ENCODE measurements at regions not wholly inside any gene's neighbourhood (a gene's known extent, or its start where the extent isn't known, plus 50 kb on each side); places are given as distances from the start of the nearest gene placed in this dataset.

DNA sequence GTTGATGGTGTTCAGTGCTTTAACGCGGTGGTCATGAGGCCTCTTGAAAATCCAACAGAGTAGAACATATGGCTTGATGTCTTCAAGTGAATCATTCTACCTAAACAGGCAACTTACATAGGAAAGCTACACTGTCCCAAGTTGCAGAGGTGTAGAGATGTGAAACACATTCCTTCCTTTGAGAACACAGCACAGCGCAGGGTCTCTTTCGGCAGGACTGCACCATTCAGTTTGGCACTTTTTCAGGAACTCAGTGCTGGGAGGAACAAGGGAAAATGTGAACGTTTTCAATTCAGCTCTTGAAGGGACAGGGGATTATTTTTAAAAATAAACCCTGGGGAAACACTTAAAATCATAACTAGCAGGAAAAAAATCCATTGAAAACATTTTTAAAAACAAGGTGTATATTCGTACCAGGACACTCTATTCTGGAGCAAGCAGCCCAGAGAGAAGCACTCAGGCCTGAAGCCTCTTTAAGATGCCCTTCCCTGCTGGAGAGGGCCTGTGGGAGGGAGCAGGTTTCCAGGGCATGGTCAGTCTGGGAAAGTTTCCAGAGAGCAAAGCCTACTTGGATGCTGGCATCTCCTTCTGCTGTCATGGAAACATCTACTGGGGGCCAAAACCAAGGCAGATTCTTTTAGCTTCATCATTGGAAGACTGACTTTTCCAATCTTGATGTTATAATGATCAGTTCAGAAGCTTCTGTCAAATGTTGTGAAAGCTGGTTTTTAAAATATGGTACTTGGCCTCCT is 60.4 kb upstream of the NPVF start:
- TF ChIP-seq, protein P1, sequence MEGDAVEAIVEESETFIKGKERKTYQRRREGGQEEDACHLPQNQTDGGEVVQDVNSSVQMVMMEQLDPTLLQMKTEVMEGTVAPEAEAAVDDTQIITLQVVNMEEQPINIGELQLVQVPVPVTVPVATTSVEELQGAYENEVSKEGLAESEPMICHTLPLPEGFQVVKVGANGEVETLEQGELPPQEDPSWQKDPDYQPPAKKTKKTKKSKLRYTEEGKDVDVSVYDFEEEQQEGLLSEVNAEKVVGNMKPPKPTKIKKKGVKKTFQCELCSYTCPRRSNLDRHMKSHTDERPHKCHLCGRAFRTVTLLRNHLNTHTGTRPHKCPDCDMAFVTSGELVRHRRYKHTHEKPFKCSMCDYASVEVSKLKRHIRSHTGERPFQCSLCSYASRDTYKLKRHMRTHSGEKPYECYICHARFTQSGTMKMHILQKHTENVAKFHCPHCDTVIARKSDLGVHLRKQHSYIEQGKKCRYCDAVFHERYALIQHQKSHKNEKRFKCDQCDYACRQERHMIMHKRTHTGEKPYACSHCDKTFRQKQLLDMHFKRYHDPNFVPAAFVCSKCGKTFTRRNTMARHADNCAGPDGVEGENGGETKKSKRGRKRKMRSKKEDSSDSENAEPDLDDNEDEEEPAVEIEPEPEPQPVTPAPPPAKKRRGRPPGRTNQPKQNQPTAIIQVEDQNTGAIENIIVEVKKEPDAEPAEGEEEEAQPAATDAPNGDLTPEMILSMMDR (conservative IDR thresholded peaks at IDR 0.05): no peak
- Mint-ChIP-seq H3K27ac (no peak overlapping the region), H3K4me3 (no peak overlapping the region)

DNA sequence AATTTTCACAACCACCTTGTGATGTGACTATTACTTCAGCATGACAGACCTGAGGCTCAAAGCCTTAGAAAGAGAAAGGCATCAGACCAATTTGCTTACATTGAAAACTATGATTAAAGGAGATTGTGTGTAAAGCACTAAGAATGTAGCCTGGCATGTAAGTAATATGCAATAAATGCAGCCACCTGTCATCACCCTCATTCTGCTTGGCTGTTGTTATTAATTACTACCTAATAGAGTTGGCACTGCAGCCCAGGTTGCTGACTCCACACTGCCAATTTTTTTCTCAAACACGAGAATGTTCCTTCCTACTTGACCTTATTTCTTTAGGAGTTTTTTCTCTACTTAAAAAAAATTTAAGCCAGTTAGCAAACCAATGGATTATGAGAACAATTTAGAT is 61.2 kb upstream of the NPVF start:
- TF ChIP-seq, protein P1 (conservative IDR thresholded peaks at IDR 0.05): no peak
- Mint-ChIP-seq H3K4me3 (no peak overlapping the region), H3K4me1 (ENCODE audit: unreplicated experiment) (no peaks in the 10 kb centered on the region), H3K9me3 (peaks cover 4% of the 10 kb centered on the region), H3K27ac (no peak overlapping the region), H3K27me3 (no peaks in the 10 kb centered on the region), H3K36me3 (no peaks in the 10 kb centered on the region)
- no peak for DNase-seq (ENCODE audit: extremely low spot score, unreplicated experiment)

More for the DNA sequence above, 60.4 kb upstream of the NPVF start:
- no peaks in the 10 kb centered on the region for H3K27me3 Mint-ChIP-seq
- H3K4me1 Mint-ChIP-seq (ENCODE audit: unreplicated experiment): no peaks in the 10 kb centered on the region
- peaks cover 4% of the 10 kb centered on the region for H3K9me3 Mint-ChIP-seq
- no peak for DNase-seq (ENCODE audit: extremely low spot score, unreplicated experiment)
- no peaks in the 10 kb centered on the region for H3K36me3 Mint-ChIP-seq

DNA sequence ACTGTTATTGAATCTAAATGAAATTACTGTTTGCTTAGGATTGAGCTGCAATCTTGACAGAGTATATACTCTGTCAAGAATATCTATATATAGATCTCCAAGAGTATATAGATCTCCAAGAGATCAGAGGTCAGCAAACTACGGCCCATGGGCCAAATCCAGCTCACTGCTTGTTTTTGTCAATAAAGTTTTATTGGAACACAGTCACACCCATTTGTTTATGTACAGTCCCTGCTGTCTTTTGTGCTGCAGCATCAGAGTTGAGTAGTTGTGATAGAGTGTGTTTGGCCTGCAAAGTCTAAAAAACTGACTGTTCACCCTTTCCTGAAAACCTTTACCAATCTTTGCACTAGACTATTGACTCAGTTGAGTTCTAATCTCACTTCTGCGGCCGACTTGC is 66.3 kb upstream of the NPVF start:
- no peaks in the 10 kb centered on the region for H3K36me3 Mint-ChIP-seq
- peaks cover 4% of the 10 kb centered on the region for H3K9me3 Mint-ChIP-seq
- no peaks in the 10 kb centered on the region for H3K27me3 Mint-ChIP-seq
- no peak for DNase-seq (ENCODE audit: extremely low spot score, unreplicated experiment)
- H3K27ac Mint-ChIP-seq: no peak overlapping the region
- TF ChIP-seq, protein P1 (conservative IDR thresholded peaks at IDR 0.05): no peak
- no peaks in the 10 kb centered on the region for H3K4me1 Mint-ChIP-seq (ENCODE audit: unreplicated experiment)
- H3K4me3 Mint-ChIP-seq: no peak overlapping the region

DNA sequence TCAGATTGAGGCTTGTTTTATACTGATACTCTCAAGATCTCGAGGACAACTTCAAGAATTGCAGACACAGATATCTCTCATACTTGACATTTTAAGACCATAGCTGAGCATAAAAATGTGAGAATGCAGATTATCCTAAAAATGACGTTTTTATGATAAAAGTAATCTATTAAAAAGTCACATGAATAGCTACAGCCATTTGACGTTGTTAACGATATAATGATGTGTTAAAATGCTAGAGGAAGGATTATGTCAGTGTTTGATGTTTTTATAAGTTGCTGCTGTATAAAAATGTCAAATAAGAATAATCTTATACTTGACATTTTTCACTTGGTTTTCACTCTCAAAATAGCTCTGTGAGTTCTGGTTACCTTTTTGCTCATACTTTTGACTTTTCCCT is 67.1 kb upstream of the NPVF start:
- no peaks in the 10 kb centered on the region for H3K36me3 Mint-ChIP-seq
- H3K9me3 Mint-ChIP-seq: peaks cover 2% of the 10 kb centered on the region
- no peak overlapping the region for H3K27ac Mint-ChIP-seq
- H3K27me3 Mint-ChIP-seq: no peaks in the 10 kb centered on the region
- DNase-seq (ENCODE audit: extremely low spot score, unreplicated experiment): no peak
- TF ChIP-seq, protein P1 (conservative IDR thresholded peaks at IDR 0.05): no peak
- H3K4me3 Mint-ChIP-seq: no peak overlapping the region
- no peaks in the 10 kb centered on the region for H3K4me1 Mint-ChIP-seq (ENCODE audit: unreplicated experiment)

DNA sequence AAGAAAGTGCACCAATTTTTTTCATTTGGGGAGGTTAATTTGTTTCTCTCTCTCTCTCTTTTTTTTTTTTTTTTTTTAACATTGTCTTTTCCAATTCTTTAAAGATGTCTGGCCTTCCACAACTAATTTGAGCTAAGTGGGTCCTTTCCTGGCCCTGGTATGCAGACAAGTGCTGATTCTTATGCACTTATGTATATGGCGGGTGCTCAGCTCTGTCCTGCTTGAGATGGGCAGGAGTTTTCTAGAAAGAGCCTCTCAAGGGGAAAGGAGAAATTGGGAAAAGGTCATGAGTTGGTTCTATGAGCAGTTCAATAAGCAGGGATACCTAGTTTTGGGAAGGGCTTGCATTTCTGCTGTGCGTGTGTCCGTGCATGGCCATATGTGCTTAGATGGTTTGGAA is 67.8 kb upstream of the NPVF start:
- Mint-ChIP-seq H3K27me3 (no peaks in the 10 kb centered on the region), H3K27ac (no peak overlapping the region), H3K9me3 (no peaks in the 10 kb centered on the region), H3K36me3 (no peaks in the 10 kb centered on the region), H3K4me3 (no peak overlapping the region), H3K4me1 (ENCODE audit: unreplicated experiment) (no peaks in the 10 kb centered on the region)
- DNase-seq (ENCODE audit: extremely low spot score, unreplicated experiment): no peak
- TF ChIP-seq, protein P1 (conservative IDR thresholded peaks at IDR 0.05): no peak
